Lower lobe of right lung (tissue), 2 donors: ENCODE measurements at regions not wholly inside any gene's neighbourhood (a gene's known extent, or its start where the extent isn't known, plus 50 kb on each side); places are given as distances from the start of the nearest gene placed in this dataset.

Source experiments
- ATAC-seq, 2 donors: fragments of 200-7000 bp; cut with Tn5 transposase; one replicate each; pipeline ENCODE4 v1.9.1; 2020 to 2022; ENCODE audit warnings: mild to moderate bottlenecking in 2 of 2, moderate library complexity in 2 of 2
- DNase-seq: peaks from one replicate; pipeline ENCODE4 v3.0.0-alpha.2; 2020
- H3K27ac ChIP-seq: fragments of 200-600 bp; one replicate; pipeline ENCODE4 v1.8.0; 2022
- H3K27me3 ChIP-seq: fragments of 200-600 bp; one replicate; pipeline ENCODE4 v1.8.0; 2022; ENCODE audit warnings: low read depth
- H3K36me3 ChIP-seq: fragments of 200-600 bp; one replicate; pipeline ENCODE4 v1.8.0; 2022; ENCODE audit warnings: mild to moderate bottlenecking
- H3K4me1 ChIP-seq: fragments of 200-600 bp; one replicate; pipeline ENCODE4 v1.8.0; 2022
- H3K4me3 ChIP-seq: fragments of 200-600 bp; one replicate; pipeline ENCODE4 v1.8.0; 2022; ENCODE audit warnings: mild to moderate bottlenecking
- H3K9me3 ChIP-seq: fragments of 200-600 bp; one replicate; pipeline ENCODE4 v1.8.0; 2022
- intact Hi-C: fragments of 100-400 bp; cut with DNase I; formaldehyde crosslinking; loops from one replicate; pipeline ENCODE4 v1.11.0; 2022
- TF ChIP-seq, protein P1 (sequence below): fragments of 200-600 bp; IDR thresholded peaks from one replicate; pipeline ENCODE4 v1.8.0; 2022; ENCODE audit warnings: antibody characterized with exemption, mild to moderate bottlenecking
- donor health status: DM: no; HTN: yes; CAD: no; lungs with severe emphysema.

- peaks cover 16% of the 10 kb centered on the region for H3K4me1 ChIP-seq
- no peaks in the 10 kb centered on the region for H3K27me3 ChIP-seq
- ATAC-seq (no peak), DNase-seq (no peak)
- intact Hi-C loops = no loop called here
- H3K9me3 ChIP-seq = no peaks in the 10 kb centered on the region
- H3K27ac ChIP-seq = no peak overlapping the region
- no peaks in the 10 kb centered on the region for H3K36me3 ChIP-seq
- H3K4me3 ChIP-seq = no peak overlapping the region
- TF ChIP-seq, protein P1, sequence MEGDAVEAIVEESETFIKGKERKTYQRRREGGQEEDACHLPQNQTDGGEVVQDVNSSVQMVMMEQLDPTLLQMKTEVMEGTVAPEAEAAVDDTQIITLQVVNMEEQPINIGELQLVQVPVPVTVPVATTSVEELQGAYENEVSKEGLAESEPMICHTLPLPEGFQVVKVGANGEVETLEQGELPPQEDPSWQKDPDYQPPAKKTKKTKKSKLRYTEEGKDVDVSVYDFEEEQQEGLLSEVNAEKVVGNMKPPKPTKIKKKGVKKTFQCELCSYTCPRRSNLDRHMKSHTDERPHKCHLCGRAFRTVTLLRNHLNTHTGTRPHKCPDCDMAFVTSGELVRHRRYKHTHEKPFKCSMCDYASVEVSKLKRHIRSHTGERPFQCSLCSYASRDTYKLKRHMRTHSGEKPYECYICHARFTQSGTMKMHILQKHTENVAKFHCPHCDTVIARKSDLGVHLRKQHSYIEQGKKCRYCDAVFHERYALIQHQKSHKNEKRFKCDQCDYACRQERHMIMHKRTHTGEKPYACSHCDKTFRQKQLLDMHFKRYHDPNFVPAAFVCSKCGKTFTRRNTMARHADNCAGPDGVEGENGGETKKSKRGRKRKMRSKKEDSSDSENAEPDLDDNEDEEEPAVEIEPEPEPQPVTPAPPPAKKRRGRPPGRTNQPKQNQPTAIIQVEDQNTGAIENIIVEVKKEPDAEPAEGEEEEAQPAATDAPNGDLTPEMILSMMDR = no peak
These were observed 75.0 kb downstream of the KCNRG start for GRCh38 chr13:50090211-50090610.

DNA sequence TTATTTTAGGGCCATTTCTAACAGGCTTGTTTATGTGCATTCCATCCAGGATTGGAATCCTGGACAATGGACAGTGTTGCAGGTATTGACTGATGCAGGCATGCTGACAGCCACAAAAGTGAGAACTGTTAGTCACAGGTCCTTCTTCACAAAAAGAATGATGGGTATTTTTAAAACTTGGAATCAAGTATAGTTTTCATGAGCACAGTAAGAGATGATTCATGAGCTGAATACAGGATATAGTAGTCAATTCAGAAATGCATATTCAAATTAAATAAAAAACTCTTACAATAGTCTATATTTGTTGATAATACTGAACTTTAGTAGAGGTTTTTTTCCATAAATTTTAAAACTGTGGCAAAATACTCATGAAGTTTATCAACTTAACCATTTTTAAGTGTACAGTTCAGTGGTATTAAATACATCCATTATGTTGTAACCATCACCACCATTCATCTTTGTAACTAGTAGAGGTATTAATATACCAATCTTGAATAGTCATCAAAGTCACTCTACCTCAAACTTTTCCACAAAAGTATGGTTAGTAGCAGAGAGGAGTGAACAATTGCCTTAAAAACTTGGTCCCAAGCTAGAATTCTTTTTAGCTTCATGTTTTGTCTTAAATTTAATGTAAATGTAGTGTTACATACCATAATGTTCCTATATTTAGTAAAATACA, 79.5 kb downstream of the KCNRG start:
- H3K4me1 ChIP-seq = peaks cover 15% of the 10 kb centered on the region
- ATAC-seq (no peak), DNase-seq (no peak)
- H3K27me3 ChIP-seq = no peaks in the 10 kb centered on the region
- no peak overlapping the region for H3K27ac ChIP-seq
- no peak overlapping the region for H3K4me3 ChIP-seq
- intact Hi-C loops = no loop called here
- H3K36me3 ChIP-seq = no peaks in the 10 kb centered on the region
- H3K9me3 ChIP-seq = no peaks in the 10 kb centered on the region
- TF ChIP-seq, protein P1 = no peak

DNA sequence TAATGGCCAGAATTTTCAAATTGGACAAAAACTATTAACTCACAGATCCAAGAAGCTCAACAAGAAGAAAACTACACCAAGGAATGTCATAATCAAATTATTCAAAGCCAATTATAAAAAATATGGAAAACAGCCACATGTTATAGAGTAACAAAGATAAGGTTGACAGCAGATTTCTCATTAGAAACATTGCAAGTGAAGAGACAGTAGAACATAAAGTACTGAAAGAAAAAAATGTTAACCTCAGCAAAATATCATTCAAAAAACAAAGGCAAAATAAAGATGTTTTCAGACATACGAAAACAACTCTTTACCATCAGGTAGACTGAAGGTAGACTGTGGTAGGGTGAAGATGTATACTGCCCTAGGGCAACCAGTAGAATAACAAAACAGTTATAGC, 83.4 kb downstream of the KCNRG start:
- no peak for DNase-seq
- H3K27ac ChIP-seq = no peak overlapping the region
- intact Hi-C loops = no loop called here
- H3K4me1 ChIP-seq = no peaks in the 10 kb centered on the region
- no peaks in the 10 kb centered on the region for H3K27me3 ChIP-seq
- no peaks in the 10 kb centered on the region for H3K9me3 ChIP-seq
- TF ChIP-seq, protein P1 = no peak
- H3K36me3 ChIP-seq = no peaks in the 10 kb centered on the region
- ATAC-seq = no peak
- H3K4me3 ChIP-seq = no peak overlapping the region

DNA sequence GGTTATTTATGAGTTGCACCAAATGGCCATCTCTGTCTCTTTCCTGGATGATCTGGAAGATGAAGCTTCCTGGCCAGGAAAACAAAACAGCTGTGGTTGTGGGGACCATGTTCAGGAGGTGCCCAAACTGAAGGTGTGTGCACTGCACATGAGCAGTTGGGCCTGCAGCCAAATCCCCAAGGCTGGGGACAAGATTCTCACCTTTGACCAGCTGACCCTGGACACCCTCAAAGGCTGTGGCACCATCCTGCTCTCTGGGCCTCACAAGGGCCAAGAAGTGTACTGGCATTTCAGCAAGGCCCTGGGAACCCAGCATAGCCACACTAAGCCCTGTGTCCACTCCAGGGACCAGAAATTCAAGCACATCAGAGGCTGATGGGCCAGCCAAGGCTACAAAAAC, 84.2 kb downstream of the KCNRG start:
- ATAC-seq (no peak), DNase-seq (no peak)
- H3K27ac ChIP-seq = no peak overlapping the region
- no peaks in the 10 kb centered on the region for H3K27me3 ChIP-seq
- no peaks in the 10 kb centered on the region for H3K9me3 ChIP-seq
- no peaks in the 10 kb centered on the region for H3K4me1 ChIP-seq
- intact Hi-C loops = no loop called here
- TF ChIP-seq, protein P1 = no peak
- H3K36me3 ChIP-seq = no peaks in the 10 kb centered on the region
- H3K4me3 ChIP-seq = no peak overlapping the region

- Histone ChIP-seq H3K4me3 (no peak overlapping the region), H3K4me1 (no peaks in the 10 kb centered on the region), H3K27ac (no peak overlapping the region), H3K27me3 (no peaks in the 10 kb centered on the region), H3K36me3 (no peaks in the 10 kb centered on the region), H3K9me3 (no peaks in the 10 kb centered on the region)
- ATAC-seq = no peak
- intact Hi-C loops = no loop called here
- DNase-seq = no peak
- TF ChIP-seq, protein P1 = no peak
These were observed 86.3 kb downstream of the KCNRG start for GRCh38 chr13:50101590-50101989.

- H3K36me3 ChIP-seq = no peaks in the 10 kb centered on the region
- H3K27ac ChIP-seq = no peak overlapping the region
- intact Hi-C loops = no loop called here
- TF ChIP-seq, protein P1 = no peak
- DNase-seq (no peak), ATAC-seq (no peak)
- H3K4me3 ChIP-seq = no peak overlapping the region
- H3K4me1 ChIP-seq = peaks cover 11% of the 10 kb centered on the region
- H3K27me3 ChIP-seq = no peaks in the 10 kb centered on the region
- no peaks in the 10 kb centered on the region for H3K9me3 ChIP-seq
These were observed 89.2 kb downstream of the KCNRG start for GRCh38 chr13:50104493-50104892.
